ENCODE measurements at regions not wholly inside any gene's neighbourhood (a gene's known extent, or its start where the extent isn't known, plus 50 kb on each side); places are given as distances from the start of the nearest gene placed in this dataset.

DNA sequence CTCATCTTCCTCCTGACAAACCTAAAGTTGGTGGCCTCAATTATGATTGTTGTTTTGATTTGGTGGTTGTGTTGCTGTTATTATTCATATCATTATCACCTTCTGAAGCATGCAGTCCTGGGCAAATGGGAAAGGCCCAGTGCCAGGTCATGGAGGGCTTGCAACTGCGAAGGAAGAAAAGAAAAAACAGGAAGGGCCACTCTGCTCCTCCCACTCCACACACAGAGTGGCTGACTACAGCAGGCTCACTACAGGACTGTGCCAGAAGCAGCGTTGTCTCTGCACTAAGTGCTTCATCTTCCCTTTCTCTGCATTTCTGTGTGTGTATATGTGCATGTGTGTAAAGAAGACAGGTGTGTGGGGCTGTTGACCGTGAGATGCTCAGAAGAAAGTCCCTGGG lies 231.9 kb downstream of the ANKRD30B start:
- no peak for TF ChIP-seq EP300 (IDR thresholded peaks at IDR 0.05)
- TF ChIP-seq CTCF (IDR thresholded peaks at IDR 0.05), result no peak
- TF ChIP-seq POLR2A (IDR thresholded peaks at IDR 0.05), result no peak

All from ovary (tissue), 3 donors.